ENCODE measurements at regions not wholly inside any gene's neighbourhood (a gene's known extent, or its start where the extent isn't known, plus 50 kb on each side); places are given as distances from the start of the nearest gene placed in this dataset.

GRCh38 chr3:76869726-76870384 is 170.0 kb upstream of the ROBO2 start:
- Mint-ChIP-seq H3K4me1 (ENCODE audit: low read depth) (no peaks in the 10 kb centered on the region), H3K27ac (no peak overlapping the region), H3K9me3 (peaks cover 10% of the 10 kb centered on the region), H3K4me3 (no peak overlapping the region), H3K36me3 (ENCODE audit: low read depth) (no peaks in the 10 kb centered on the region), H3K27me3 (no peaks in the 10 kb centered on the region)
- intact Hi-C loops (cut with micrococcal nuclease), result no loop called here

GRCh38 chr3:76871655-76872054 is 168.2 kb upstream of the ROBO2 start:
- intact Hi-C loops (cut with micrococcal nuclease), result no loop called here
- no peak overlapping the region for H3K4me3 Mint-ChIP-seq
- no peaks in the 10 kb centered on the region for H3K36me3 Mint-ChIP-seq (ENCODE audit: low read depth)
- H3K27me3 Mint-ChIP-seq, result no peaks in the 10 kb centered on the region
- no peak overlapping the region for H3K27ac Mint-ChIP-seq
- H3K4me1 Mint-ChIP-seq (ENCODE audit: low read depth), result no peaks in the 10 kb centered on the region
- peaks cover 10% of the 10 kb centered on the region for H3K9me3 Mint-ChIP-seq

GRCh38 chr3:76872999-76873398 is 166.9 kb upstream of the ROBO2 start:
- Mint-ChIP-seq H3K27me3 (no peaks in the 10 kb centered on the region), H3K9me3 (peaks cover 10% of the 10 kb centered on the region)

GRCh38 chr3:76873532-76874242 is 166.2 kb upstream of the ROBO2 start:
- Mint-ChIP-seq H3K9me3 (peaks cover 10% of the 10 kb centered on the region), H3K27ac (no peak overlapping the region), H3K4me1 (ENCODE audit: low read depth) (no peaks in the 10 kb centered on the region), H3K4me3 (no peak overlapping the region), H3K36me3 (ENCODE audit: low read depth) (no peaks in the 10 kb centered on the region), H3K27me3 (no peaks in the 10 kb centered on the region)
- intact Hi-C loops (cut with micrococcal nuclease), result no loop called here

More at GRCh38 chr3:76872999-76873398, 166.9 kb upstream of the ROBO2 start:
- H3K27ac Mint-ChIP-seq, result no peak overlapping the region
- H3K36me3 Mint-ChIP-seq (ENCODE audit: low read depth), result no peaks in the 10 kb centered on the region
- H3K4me3 Mint-ChIP-seq, result no peak overlapping the region
- intact Hi-C loops (cut with micrococcal nuclease), result no loop called here
- H3K4me1 Mint-ChIP-seq (ENCODE audit: low read depth), result no peaks in the 10 kb centered on the region

GRCh38 chr3:76879959-76880358 is 159.9 kb upstream of the ROBO2 start:
- intact Hi-C loops (cut with micrococcal nuclease), result loop anchor here (5.0 kb wide), 1 partner anchor 52 kb away; no protein-coding TSS in a partner anchor
- Mint-ChIP-seq H3K36me3 (ENCODE audit: low read depth) (no peaks in the 10 kb centered on the region), H3K27me3 (no peaks in the 10 kb centered on the region), H3K27ac (no peak overlapping the region), H3K9me3 (no peaks in the 10 kb centered on the region), H3K4me3 (no peak overlapping the region), H3K4me1 (ENCODE audit: low read depth) (no peaks in the 10 kb centered on the region)

- Mint-ChIP-seq H3K27me3 (no peaks in the 10 kb centered on the region), H3K4me3 (no peak overlapping the region), H3K27ac (no peak overlapping the region), H3K9me3 (no peaks in the 10 kb centered on the region), H3K36me3 (ENCODE audit: low read depth) (no peaks in the 10 kb centered on the region), H3K4me1 (ENCODE audit: low read depth) (no peaks in the 10 kb centered on the region)
- intact Hi-C loops (cut with micrococcal nuclease), result no loop called here
These were observed 153.0 kb upstream of the ROBO2 start for GRCh38 chr3:76886761-76887500.

GRCh38 chr3:76888856-76889255 is 151.0 kb upstream of the ROBO2 start:
- Mint-ChIP-seq H3K4me1 (ENCODE audit: low read depth) (no peaks in the 10 kb centered on the region), H3K27ac (no peak overlapping the region), H3K9me3 (no peaks in the 10 kb centered on the region), H3K36me3 (ENCODE audit: low read depth) (no peaks in the 10 kb centered on the region), H3K27me3 (no peaks in the 10 kb centered on the region), H3K4me3 (no peak overlapping the region)
- intact Hi-C loops (cut with micrococcal nuclease), result no loop called here

- Mint-ChIP-seq H3K9me3 (no peaks in the 10 kb centered on the region), H3K4me3 (no peak overlapping the region), H3K27me3 (no peaks in the 10 kb centered on the region), H3K36me3 (ENCODE audit: low read depth) (no peaks in the 10 kb centered on the region), H3K27ac (no peak overlapping the region), H3K4me1 (ENCODE audit: low read depth) (no peaks in the 10 kb centered on the region)
- intact Hi-C loops (cut with micrococcal nuclease), result no loop called here
These were observed 150.0 kb upstream of the ROBO2 start for GRCh38 chr3:76889911-76890310.

GRCh38 chr3:76897076-76897475 is 142.8 kb upstream of the ROBO2 start:
- no peak overlapping the region for H3K27ac Mint-ChIP-seq
- no peaks in the 10 kb centered on the region for H3K27me3 Mint-ChIP-seq
- intact Hi-C loops (cut with micrococcal nuclease), result no loop called here
- H3K4me1 Mint-ChIP-seq (ENCODE audit: low read depth), result no peaks in the 10 kb centered on the region
- no peaks in the 10 kb centered on the region for H3K9me3 Mint-ChIP-seq
- no peaks in the 10 kb centered on the region for H3K36me3 Mint-ChIP-seq (ENCODE audit: low read depth)
- H3K4me3 Mint-ChIP-seq, result no peak overlapping the region

- H3K36me3 Mint-ChIP-seq (ENCODE audit: low read depth), result no peaks in the 10 kb centered on the region
- no peak overlapping the region for H3K4me3 Mint-ChIP-seq
- intact Hi-C loops (cut with micrococcal nuclease), result no loop called here
- no peaks in the 10 kb centered on the region for H3K4me1 Mint-ChIP-seq (ENCODE audit: low read depth)
- H3K27ac Mint-ChIP-seq, result no peak overlapping the region
- no peaks in the 10 kb centered on the region for H3K27me3 Mint-ChIP-seq
- no peaks in the 10 kb centered on the region for H3K9me3 Mint-ChIP-seq
These were observed 139.3 kb upstream of the ROBO2 start for GRCh38 chr3:76900596-76900995.

GRCh38 chr3:76908156-76908555 is 131.7 kb upstream of the ROBO2 start:
- Mint-ChIP-seq H3K27me3 (no peaks in the 10 kb centered on the region), H3K27ac (no peak overlapping the region), H3K9me3 (no peaks in the 10 kb centered on the region), H3K36me3 (ENCODE audit: low read depth) (no peaks in the 10 kb centered on the region), H3K4me3 (no peak overlapping the region), H3K4me1 (ENCODE audit: low read depth) (no peaks in the 10 kb centered on the region)
- intact Hi-C loops (cut with micrococcal nuclease), result no loop called here

- Mint-ChIP-seq H3K9me3 (no peaks in the 10 kb centered on the region), H3K27me3 (no peaks in the 10 kb centered on the region), H3K4me3 (no peak overlapping the region), H3K27ac (no peak overlapping the region), H3K36me3 (ENCODE audit: low read depth) (no peaks in the 10 kb centered on the region), H3K4me1 (ENCODE audit: low read depth) (no peaks in the 10 kb centered on the region)
- intact Hi-C loops (cut with micrococcal nuclease), result no loop called here
These were observed 127.0 kb upstream of the ROBO2 start for GRCh38 chr3:76912841-76913383.

GRCh38 chr3:76917436-76917835 is 122.5 kb upstream of the ROBO2 start:
- H3K27ac Mint-ChIP-seq, result no peak overlapping the region
- no peaks in the 10 kb centered on the region for H3K27me3 Mint-ChIP-seq
- no peaks in the 10 kb centered on the region for H3K4me1 Mint-ChIP-seq (ENCODE audit: low read depth)
- intact Hi-C loops (cut with micrococcal nuclease), result no loop called here
- H3K9me3 Mint-ChIP-seq, result no peaks in the 10 kb centered on the region
- H3K4me3 Mint-ChIP-seq, result no peak overlapping the region
- H3K36me3 Mint-ChIP-seq (ENCODE audit: low read depth), result no peaks in the 10 kb centered on the region

- intact Hi-C loops (cut with micrococcal nuclease), result no loop called here
- H3K4me3 Mint-ChIP-seq, result no peak overlapping the region
- H3K36me3 Mint-ChIP-seq (ENCODE audit: low read depth), result no peaks in the 10 kb centered on the region
- no peaks in the 10 kb centered on the region for H3K27me3 Mint-ChIP-seq
- H3K9me3 Mint-ChIP-seq, result no peaks in the 10 kb centered on the region
- H3K27ac Mint-ChIP-seq, result no peak overlapping the region
- no peaks in the 10 kb centered on the region for H3K4me1 Mint-ChIP-seq (ENCODE audit: low read depth)
These were observed 119.4 kb upstream of the ROBO2 start for GRCh38 chr3:76920511-76920910.

All from dendritic cell treated with granulocyte-macrophage colony-stimulating factor and Interleukin-4, amounts not matched to agents 40 ng/mL and 50 ng/mL, for 4 days (primary cell).